ENCODE measurements at regions not wholly inside any gene's neighbourhood (a gene's known extent, or its start where the extent isn't known, plus 50 kb on each side); places are given as distances from the start of the nearest gene placed in this dataset.

DNA sequence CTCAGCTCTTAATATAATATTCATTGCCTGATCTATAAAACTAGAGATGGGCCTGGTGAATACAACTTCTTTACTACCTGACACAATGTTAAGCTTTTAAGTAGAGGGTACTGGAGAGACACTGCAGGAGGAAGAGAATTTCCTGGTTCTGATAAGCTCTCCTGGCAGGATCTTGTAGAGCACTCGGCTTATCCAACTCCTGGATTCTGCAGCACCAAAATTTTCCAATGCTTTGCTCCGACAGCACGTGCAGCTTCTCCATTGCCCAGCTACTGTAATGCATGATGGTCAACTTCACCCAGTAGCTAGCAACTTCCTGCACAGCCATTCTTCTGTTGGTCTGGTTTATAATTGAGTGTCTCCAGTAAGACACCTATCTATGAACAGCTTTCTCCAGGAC lies 686.2 kb upstream of the BOD1L1 start:
- TF ChIP-seq, protein P1, sequence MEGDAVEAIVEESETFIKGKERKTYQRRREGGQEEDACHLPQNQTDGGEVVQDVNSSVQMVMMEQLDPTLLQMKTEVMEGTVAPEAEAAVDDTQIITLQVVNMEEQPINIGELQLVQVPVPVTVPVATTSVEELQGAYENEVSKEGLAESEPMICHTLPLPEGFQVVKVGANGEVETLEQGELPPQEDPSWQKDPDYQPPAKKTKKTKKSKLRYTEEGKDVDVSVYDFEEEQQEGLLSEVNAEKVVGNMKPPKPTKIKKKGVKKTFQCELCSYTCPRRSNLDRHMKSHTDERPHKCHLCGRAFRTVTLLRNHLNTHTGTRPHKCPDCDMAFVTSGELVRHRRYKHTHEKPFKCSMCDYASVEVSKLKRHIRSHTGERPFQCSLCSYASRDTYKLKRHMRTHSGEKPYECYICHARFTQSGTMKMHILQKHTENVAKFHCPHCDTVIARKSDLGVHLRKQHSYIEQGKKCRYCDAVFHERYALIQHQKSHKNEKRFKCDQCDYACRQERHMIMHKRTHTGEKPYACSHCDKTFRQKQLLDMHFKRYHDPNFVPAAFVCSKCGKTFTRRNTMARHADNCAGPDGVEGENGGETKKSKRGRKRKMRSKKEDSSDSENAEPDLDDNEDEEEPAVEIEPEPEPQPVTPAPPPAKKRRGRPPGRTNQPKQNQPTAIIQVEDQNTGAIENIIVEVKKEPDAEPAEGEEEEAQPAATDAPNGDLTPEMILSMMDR (IDR thresholded peaks at IDR 0.05; ENCODE audit: low read depth, low read length, poor library complexity, severe bottlenecking), result no peak
- TF ChIP-seq EZH2phosphoT487 (IDR thresholded peaks at IDR 0.05; ENCODE audit: borderline replicate concordance, low read length), result no peak

Data from DOHH2 (cell line).